PFSK-1 (cell line): ENCODE measurements at regions not wholly inside any gene's neighbourhood (a gene's known extent, or its start where the extent isn't known, plus 50 kb on each side); places are given as distances from the start of the nearest gene placed in this dataset.

Source experiments
- FOXP2 ChIP-seq: optimal IDR thresholded peaks from 2 replicates; pipeline ENCODE3; 2011; ENCODE audit warnings: borderline replicate concordance, control low read depth, inconsistent platforms; ENCODE audit not compliant: insufficient read depth; ENCODE audit errors: extremely low read length, extremely low read depth
- POLR2AphosphoS5 ChIP-seq: IDR thresholded peaks from 2 replicates; pipeline ENCODE4 v1.6.1; 2012; ENCODE audit warnings: low read depth, mild to moderate bottlenecking, control low read depth, low read length, moderate library complexity
- REST ChIP-seq, 2 experiments: IDR thresholded peaks; 2 replicates each; pipeline versions ENCODE4 v1.6.1 to v1.8.0; 2011 to 2012; ENCODE audit warnings: low read depth in 2 of 2, low read length in 2 of 2, control low read depth in 1 of 2, inconsistent platforms in 1 of 2, mild to moderate bottlenecking in 1 of 2, moderate library complexity in 1 of 2; ENCODE audit not compliant: insufficient read depth in 1 of 2
- SIN3A ChIP-seq: IDR thresholded peaks from 2 replicates; pipeline ENCODE4 v1.6.1; 2012; ENCODE audit warnings: mild to moderate bottlenecking, low read length, moderate library complexity, borderline replicate concordance; ENCODE audit not compliant: insufficient read depth
- TAF1 ChIP-seq: IDR thresholded peaks from 2 replicates; pipeline ENCODE4 v1.6.1; 2012; ENCODE audit warnings: low read length, control low read depth, borderline replicate concordance; ENCODE audit not compliant: insufficient read depth

DNA sequence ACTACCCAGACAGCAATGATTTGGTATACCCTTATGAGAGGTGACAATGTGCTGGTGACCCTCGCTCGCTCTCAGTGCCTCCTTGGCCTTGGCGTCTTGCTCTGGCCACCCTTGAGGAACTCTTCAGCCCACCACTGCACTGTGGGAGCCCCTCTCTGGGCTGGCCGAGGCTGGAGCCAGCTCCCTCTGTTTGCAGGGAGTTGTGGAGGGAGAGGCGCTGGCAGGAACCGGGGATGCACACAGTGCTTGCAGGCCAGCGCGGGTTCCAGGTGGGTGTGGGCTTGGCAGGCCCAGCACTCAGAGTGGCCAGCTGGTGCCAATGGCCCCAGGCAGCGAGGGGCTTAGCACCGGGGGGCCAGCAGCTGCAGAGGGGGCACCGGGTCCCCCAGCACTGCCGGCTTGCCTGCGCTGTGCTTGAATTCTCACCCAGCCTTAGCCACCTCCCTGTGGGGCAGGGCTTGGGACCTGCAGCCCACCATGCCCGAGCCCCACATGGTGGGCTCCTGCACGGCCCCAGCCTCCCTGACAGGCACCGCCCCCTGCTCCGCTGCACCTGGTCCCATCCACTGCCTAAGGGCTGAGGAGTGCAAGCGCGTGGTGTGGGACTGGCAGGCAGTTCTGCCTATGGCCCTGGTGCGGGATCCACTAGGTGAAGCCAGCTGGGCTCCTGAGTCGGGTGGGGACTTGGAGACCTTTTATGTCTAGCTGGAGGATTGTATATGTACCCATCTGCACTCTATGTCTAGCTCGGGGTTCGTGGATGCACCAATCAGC is 857.0 kb upstream of the IGFBP7 start:
- TF ChIP-seq POLR2AphosphoS5 (no peak), REST (IDR thresholded peaks at IDR 0.05; ENCODE audit: insufficient read depth in 1 of 2, low read depth in 2 of 2, low read length in 2 of 2) (no peak), TAF1 (no peak), SIN3A (no peak), FOXP2 (no peak)
